ENCODE measurements at regions not wholly inside any gene's neighbourhood (a gene's known extent, or its start where the extent isn't known, plus 50 kb on each side); places are given as distances from the start of the nearest gene placed in this dataset.

GRCh38 chr9:27625751-27626150, 52.5 kb upstream of the C9orf72 start:
- DNase-seq = no peak

- no peak for DNase-seq
Observed at GRCh38 chr9:27626244-27627187, 53.2 kb upstream of the C9orf72 start.

- DNase-seq = no peak
Observed at GRCh38 chr9:27627188-27627564, 53.9 kb upstream of the C9orf72 start.

GRCh38 chr9:27628311-27628710, 55.0 kb upstream of the C9orf72 start:
- DNase-seq = no peak

- no peak for DNase-seq
Observed at GRCh38 chr9:27629425-27629824, 56.1 kb upstream of the C9orf72 start.

GRCh38 chr9:27632254-27632653, 59.0 kb upstream of the C9orf72 start:
- no peak for DNase-seq

GRCh38 chr9:27633764-27634163, 60.5 kb upstream of the C9orf72 start:
- DNase-seq = no peak

- DNase-seq = no peak
Observed at GRCh38 chr9:27634879-27635278, 61.6 kb upstream of the C9orf72 start.

GRCh38 chr9:27638716-27639115, 65.4 kb upstream of the C9orf72 start:
- no peak for DNase-seq

- DNase-seq = no peak
Observed at GRCh38 chr9:27645161-27645840, 72.0 kb upstream of the C9orf72 start.

GRCh38 chr9:27653246-27653645, 80.0 kb upstream of the C9orf72 start:
- no peak for DNase-seq

- no peak for DNase-seq
Observed at GRCh38 chr9:27653957-27654356, 80.7 kb upstream of the C9orf72 start.

- DNase-seq = no peak
Observed at GRCh38 chr9:27654629-27655285, 81.5 kb upstream of the C9orf72 start.

GRCh38 chr9:27655441-27655840, 82.2 kb upstream of the C9orf72 start:
- DNase-seq = no peak

- DNase-seq = no peak
Observed at GRCh38 chr9:27659001-27659400, 85.7 kb upstream of the C9orf72 start.

- DNase-seq = no peak
Observed at GRCh38 chr9:27659571-27659970, 86.3 kb upstream of the C9orf72 start.

GRCh38 chr9:27660148-27660547, 86.9 kb upstream of the C9orf72 start:
- no peak for DNase-seq

- no peak for DNase-seq
Observed at GRCh38 chr9:27663526-27663925, 90.2 kb upstream of the C9orf72 start.

- DNase-seq = no peak
Observed at GRCh38 chr9:27664121-27664779, 91.0 kb upstream of the C9orf72 start.

GRCh38 chr9:27665136-27665535, 91.9 kb upstream of the C9orf72 start:
- no peak for DNase-seq

- no peak for DNase-seq
Observed at GRCh38 chr9:27668280-27668679, 95.0 kb upstream of the C9orf72 start.

GRCh38 chr9:27671636-27672035, 98.4 kb upstream of the C9orf72 start:
- DNase-seq = no peak

GRCh38 chr9:27672718-27673117, 99.4 kb upstream of the C9orf72 start:
- DNase-seq = no peak
